ENCODE measurements at regions not wholly inside any gene's neighbourhood (a gene's known extent, or its start where the extent isn't known, plus 50 kb on each side); places are given as distances from the start of the nearest gene placed in this dataset.

DNA sequence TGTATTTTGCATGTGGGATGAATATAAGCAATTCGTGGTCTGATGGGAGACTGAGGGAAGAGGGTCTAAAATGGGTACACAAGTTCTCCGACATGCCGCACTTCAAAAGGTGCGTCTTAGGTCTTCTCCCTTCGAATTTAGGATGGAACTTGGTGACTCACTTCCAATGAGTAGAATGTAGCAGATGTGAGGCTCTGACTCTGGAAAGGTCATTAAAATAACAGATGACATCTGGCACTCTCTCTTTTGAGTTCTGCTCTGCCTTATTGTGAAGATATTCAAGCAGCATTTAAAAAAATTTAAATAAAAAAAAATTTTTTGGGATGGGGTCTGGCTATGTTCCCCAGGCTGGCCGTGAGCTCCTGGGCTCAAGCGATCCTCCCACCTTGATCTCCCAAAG lies 92.7 kb downstream of the TMEM100 start:
- no peak for DNase-seq (ENCODE audit: low read depth in 1 of 2, low spot score in 1 of 2)
- no peak overlapping the region for H3K4me3 ChIP-seq (replicated peaks; ENCODE audit: insufficient read depth, low read length)
- H3K27me3 ChIP-seq (ENCODE audit: insufficient read depth, poor library complexity, severe bottlenecking), result no peaks in the 10 kb centered on the region
- no peak overlapping the region for H3K27ac ChIP-seq (replicated peaks)
- TF ChIP-seq SPI1 (IDR thresholded peaks at IDR 0.05; ENCODE audit: borderline replicate concordance, low read depth), result no peak
- TF ChIP-seq POLR2AphosphoS5 (IDR thresholded peaks at IDR 0.05; ENCODE audit: low read depth), result no peak
- TF ChIP-seq, protein P1, sequence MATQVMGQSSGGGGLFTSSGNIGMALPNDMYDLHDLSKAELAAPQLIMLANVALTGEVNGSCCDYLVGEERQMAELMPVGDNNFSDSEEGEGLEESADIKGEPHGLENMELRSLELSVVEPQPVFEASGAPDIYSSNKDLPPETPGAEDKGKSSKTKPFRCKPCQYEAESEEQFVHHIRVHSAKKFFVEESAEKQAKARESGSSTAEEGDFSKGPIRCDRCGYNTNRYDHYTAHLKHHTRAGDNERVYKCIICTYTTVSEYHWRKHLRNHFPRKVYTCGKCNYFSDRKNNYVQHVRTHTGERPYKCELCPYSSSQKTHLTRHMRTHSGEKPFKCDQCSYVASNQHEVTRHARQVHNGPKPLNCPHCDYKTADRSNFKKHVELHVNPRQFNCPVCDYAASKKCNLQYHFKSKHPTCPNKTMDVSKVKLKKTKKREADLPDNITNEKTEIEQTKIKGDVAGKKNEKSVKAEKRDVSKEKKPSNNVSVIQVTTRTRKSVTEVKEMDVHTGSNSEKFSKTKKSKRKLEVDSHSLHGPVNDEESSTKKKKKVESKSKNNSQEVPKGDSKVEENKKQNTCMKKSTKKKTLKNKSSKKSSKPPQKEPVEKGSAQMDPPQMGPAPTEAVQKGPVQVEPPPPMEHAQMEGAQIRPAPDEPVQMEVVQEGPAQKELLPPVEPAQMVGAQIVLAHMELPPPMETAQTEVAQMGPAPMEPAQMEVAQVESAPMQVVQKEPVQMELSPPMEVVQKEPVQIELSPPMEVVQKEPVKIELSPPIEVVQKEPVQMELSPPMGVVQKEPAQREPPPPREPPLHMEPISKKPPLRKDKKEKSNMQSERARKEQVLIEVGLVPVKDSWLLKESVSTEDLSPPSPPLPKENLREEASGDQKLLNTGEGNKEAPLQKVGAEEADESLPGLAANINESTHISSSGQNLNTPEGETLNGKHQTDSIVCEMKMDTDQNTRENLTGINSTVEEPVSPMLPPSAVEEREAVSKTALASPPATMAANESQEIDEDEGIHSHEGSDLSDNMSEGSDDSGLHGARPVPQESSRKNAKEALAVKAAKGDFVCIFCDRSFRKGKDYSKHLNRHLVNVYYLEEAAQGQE (IDR thresholded peaks at IDR 0.05; ENCODE audit: insufficient replicate concordance, low read depth), result no peak
- no peak for TF ChIP-seq GABPA (IDR thresholded peaks at IDR 0.05; ENCODE audit: low read depth)
- TF ChIP-seq, protein P2, sequence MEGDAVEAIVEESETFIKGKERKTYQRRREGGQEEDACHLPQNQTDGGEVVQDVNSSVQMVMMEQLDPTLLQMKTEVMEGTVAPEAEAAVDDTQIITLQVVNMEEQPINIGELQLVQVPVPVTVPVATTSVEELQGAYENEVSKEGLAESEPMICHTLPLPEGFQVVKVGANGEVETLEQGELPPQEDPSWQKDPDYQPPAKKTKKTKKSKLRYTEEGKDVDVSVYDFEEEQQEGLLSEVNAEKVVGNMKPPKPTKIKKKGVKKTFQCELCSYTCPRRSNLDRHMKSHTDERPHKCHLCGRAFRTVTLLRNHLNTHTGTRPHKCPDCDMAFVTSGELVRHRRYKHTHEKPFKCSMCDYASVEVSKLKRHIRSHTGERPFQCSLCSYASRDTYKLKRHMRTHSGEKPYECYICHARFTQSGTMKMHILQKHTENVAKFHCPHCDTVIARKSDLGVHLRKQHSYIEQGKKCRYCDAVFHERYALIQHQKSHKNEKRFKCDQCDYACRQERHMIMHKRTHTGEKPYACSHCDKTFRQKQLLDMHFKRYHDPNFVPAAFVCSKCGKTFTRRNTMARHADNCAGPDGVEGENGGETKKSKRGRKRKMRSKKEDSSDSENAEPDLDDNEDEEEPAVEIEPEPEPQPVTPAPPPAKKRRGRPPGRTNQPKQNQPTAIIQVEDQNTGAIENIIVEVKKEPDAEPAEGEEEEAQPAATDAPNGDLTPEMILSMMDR (IDR thresholded peaks at IDR 0.05; ENCODE audit: insufficient read depth, low read length), result no peak

DNA sequence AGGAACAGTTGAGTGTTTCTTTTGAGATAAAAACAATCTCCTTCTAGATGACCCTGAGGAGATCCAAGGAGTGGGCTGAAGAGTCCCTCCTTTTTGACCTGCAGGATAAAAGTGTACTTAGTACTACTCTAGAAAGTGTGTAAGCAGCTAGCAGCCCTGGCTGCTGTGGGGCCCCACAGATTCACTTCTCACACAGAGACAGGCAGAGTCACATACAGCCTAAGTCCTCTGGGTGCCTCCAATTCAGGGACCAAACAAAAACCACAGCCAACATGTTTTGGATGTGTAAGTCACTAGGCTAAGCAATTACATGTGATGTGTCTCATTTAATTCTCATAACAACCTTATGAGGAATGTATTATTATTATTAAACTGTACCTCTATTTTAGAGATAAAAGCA lies 97.1 kb downstream of the TMEM100 start:
- no peak overlapping the region for H3K4me3 ChIP-seq (replicated peaks; ENCODE audit: insufficient read depth, low read length)
- TF ChIP-seq GABPA (IDR thresholded peaks at IDR 0.05; ENCODE audit: low read depth), result no peak
- no peak for TF ChIP-seq POLR2AphosphoS5 (IDR thresholded peaks at IDR 0.05; ENCODE audit: low read depth)
- TF ChIP-seq SPI1 (IDR thresholded peaks at IDR 0.05; ENCODE audit: borderline replicate concordance, low read depth), result no peak
- TF ChIP-seq, protein P2 (IDR thresholded peaks at IDR 0.05; ENCODE audit: insufficient read depth, low read length), result no peak
- no peaks in the 10 kb centered on the region for H3K27me3 ChIP-seq (ENCODE audit: insufficient read depth, poor library complexity, severe bottlenecking)
- no peak for DNase-seq (ENCODE audit: low read depth in 1 of 2, low spot score in 1 of 2)
- H3K27ac ChIP-seq (replicated peaks), result no peak overlapping the region

- DNase-seq (ENCODE audit: low read depth in 1 of 2, low spot score in 1 of 2), result no peak
- no peaks in the 10 kb centered on the region for H3K27me3 ChIP-seq (ENCODE audit: insufficient read depth, poor library complexity, severe bottlenecking)
- TF ChIP-seq, protein P1 (IDR thresholded peaks at IDR 0.05; ENCODE audit: insufficient replicate concordance, low read depth), result no peak
- TF ChIP-seq GABPA (IDR thresholded peaks at IDR 0.05; ENCODE audit: low read depth), result no peak
- no peak for TF ChIP-seq POLR2AphosphoS5 (IDR thresholded peaks at IDR 0.05; ENCODE audit: low read depth)
- TF ChIP-seq, protein P2 (IDR thresholded peaks at IDR 0.05; ENCODE audit: insufficient read depth, low read length), result no peak
- no peak for TF ChIP-seq SPI1 (IDR thresholded peaks at IDR 0.05; ENCODE audit: borderline replicate concordance, low read depth)
- no peak overlapping the region for H3K27ac ChIP-seq (replicated peaks)
- no peak overlapping the region for H3K4me3 ChIP-seq (replicated peaks; ENCODE audit: insufficient read depth, low read length)
Measured at GRCh38 chr17:55624772-55625433, 97.8 kb downstream of the TMEM100 start.

GRCh38 chr17:55622547-55622946 lies 100.1 kb downstream of the TMEM100 start:
- H3K27me3 ChIP-seq (ENCODE audit: insufficient read depth, poor library complexity, severe bottlenecking), result no peaks in the 10 kb centered on the region
- TF ChIP-seq, protein P1 (IDR thresholded peaks at IDR 0.05; ENCODE audit: insufficient replicate concordance, low read depth), result no peak
- TF ChIP-seq SPI1 (IDR thresholded peaks at IDR 0.05; ENCODE audit: borderline replicate concordance, low read depth), result no peak
- no peak for TF ChIP-seq GABPA (IDR thresholded peaks at IDR 0.05; ENCODE audit: low read depth)
- TF ChIP-seq, protein P2 (IDR thresholded peaks at IDR 0.05; ENCODE audit: insufficient read depth, low read length), result no peak
- TF ChIP-seq POLR2AphosphoS5 (IDR thresholded peaks at IDR 0.05; ENCODE audit: low read depth), result no peak
- no peak overlapping the region for H3K27ac ChIP-seq (replicated peaks)
- DNase-seq (ENCODE audit: low read depth in 1 of 2, low spot score in 1 of 2), result no peak
- H3K4me3 ChIP-seq (replicated peaks; ENCODE audit: insufficient read depth, low read length), result no peak overlapping the region
